HG02981 (cell line): ENCODE measurements at regions not wholly inside any gene's neighbourhood (a gene's known extent, or its start where the extent isn't known, plus 50 kb on each side); places are given as distances from the start of the nearest gene placed in this dataset.
"Not testable (repeated sequence)": the region's sequence is repeated elsewhere in the genome, so short reads cannot be mapped to it uniquely, and the experiment has no call there.

Experiments used
- ATAC-seq: cut with Tn5 transposase; IDR thresholded peaks from one replicate; pipeline ENCODE4 v1.9.1; 2021; ENCODE audit warnings: mild to moderate bottlenecking, moderate library complexity; ENCODE audit not compliant: unreplicated experiment

GRCh38 chr11:37841016-37841415 lies 1243.0 kb upstream of the RAG2 start:
- ATAC-seq, result no peak

- not testable (repeated sequence) for ATAC-seq
Observed at GRCh38 chr11:37840345-37840744, 1242.3 kb upstream of the RAG2 start.

DNA sequence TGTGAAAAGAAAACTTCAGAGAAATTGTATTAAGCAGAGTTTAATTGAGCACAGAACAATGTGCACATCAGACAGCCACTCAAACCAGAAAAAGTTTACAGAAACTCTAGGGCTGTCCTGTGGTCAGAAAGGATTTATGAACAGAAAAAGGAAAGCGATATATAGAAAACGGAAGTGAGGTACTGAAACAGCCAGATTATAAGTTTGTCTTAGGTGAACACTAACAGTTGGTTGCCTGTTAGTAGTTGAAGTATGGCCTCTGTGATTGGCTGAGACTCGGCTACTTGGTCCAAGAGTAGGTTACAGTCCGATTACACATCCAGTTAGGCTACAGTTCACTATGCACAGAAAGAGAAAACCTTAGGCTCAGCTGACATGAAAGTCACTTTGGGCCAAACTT lies 1232.5 kb upstream of the RAG2 start:
- no peak for ATAC-seq

DNA sequence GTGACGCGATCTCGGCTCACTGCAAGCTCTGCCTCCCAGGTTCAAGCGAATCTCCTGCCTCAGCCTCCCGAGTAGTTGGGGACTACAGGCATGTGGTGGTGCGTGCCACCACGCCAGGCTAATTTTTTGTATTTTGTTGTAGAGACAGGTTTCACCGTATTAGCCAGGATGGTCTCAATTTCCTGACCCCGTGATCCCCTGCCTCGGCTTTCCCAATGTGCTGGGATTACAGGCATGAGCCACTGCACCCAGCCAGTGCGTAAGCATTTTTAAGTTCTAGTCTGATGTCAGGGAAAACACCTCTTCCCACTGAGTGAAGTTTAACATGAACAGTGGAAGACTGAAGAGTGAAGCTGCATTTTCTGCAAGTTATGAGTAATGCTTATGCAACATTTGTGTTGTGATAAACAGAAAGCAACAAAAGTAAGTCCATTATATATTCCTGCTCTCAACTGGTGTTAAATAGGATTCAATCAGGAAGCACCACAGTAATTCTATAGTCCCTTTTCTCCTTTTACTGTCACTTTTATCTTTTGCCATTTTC lies 1219.8 kb upstream of the RAG2 start:
- no peak for ATAC-seq

DNA sequence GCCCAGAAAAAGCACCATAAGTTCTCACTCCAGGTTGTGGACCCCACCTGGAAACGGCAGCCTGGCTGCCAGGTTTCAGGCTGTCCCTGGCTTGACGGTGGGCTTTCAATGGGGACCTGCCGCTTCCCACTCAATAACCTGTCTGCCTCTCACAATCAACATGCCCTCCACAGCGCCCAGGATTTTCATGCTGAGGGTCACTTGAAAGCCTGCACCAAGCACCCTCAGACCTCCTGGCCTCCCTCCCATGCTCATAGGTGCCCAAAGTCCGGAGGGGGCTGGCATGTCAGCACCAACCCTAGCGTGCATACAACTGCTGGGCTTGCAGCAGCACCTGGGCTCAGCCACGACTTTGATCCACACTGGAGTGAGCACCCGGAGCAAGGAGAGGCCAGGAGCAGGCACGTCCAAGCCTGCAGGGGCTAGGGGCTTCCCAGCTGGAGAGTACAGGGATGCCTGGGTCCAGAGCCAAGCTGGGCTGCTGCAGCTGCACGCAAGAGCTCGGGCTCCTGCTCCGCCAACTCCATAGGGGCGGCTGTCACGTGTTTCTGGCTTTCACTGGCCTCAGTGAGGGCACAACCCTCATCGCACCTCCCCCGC lies 1214.3 kb upstream of the RAG2 start:
- ATAC-seq, result no peak

GRCh38 chr11:37811349-37811748 lies 1213.3 kb upstream of the RAG2 start:
- ATAC-seq, result no peak

DNA sequence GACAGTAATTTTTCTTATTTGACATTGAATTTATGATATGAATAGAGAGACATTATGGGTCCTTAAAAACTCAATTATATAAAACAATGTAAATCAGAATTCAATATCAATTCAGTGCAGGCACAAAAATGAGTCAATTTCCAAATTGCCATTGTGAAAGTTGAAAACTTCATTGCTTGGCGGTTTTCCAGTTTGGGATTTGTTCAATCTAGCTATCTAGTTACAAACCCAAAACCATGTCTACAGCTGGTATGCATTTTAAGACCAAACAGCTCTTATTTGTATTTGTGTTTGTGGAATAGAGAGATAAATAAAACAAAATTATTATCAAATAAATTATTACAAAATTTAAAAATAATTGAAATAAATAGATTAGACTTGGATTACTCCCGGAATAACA lies 1206.6 kb upstream of the RAG2 start:
- no peak for ATAC-seq

GRCh38 chr11:37788141-37788877 lies 1190.3 kb upstream of the RAG2 start:
- ATAC-seq, result no peak

DNA sequence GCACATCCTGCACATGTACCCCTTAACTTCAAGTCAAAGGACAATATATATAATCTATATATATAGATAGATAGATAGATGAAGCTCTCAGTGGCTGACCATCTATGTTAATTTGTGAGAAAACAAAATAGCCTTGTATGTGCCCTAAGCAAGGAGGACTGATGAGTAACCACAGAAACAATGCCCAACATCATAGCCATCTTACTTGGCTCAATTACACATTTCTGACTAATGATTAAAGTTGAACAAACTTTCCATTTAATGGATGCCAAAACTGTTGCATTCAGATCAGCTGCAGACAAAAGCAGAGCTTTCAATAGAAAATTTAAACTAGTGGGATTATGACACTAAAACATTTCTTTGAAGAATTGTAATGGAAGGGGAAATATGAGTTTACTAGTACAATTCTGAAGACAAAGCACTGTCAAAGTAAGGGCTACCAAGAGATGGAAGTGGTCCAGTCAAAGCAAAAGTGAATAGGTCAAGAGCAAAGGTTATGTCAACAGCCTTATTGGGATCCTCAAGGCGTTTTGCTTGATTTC lies 1188.2 kb upstream of the RAG2 start:
- ATAC-seq, result no peak

DNA sequence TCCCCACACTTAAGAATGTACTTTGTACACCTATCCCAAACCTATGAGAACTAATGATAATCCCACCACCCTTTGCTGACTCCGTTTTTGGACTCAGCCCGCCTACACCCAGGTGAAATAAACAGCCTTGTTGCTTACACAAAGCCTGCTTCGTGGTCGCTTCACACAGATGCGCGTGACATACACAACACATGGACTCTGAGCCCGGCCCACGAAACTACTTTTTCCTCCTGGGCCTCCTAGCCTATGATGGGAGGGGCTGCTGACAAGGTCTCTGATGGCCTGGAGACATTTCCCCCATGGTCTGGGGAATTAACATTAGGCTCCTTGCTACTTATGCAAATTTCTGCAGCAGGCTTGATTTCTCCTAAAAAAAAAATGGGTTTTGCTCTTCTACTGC lies 1176.4 kb upstream of the RAG2 start:
- ATAC-seq, result no peak

DNA sequence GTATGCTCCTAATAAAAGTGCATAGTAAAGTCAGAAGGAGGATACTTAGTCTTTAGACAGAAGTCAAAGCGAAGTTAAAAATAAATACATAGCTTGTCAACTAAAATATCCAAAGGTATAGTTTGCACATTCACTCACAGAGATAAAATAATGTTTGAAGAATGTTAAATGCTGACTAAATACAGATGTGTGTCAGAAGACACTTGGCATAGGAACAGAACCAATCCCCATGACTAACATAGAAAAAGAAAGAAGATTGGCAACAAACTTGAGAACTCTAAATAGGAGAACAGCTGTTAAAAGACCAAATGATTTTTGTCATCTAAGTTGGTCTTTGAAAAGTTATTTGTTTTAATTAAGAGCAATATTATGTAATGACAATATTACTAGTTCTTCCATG lies 1172.1 kb upstream of the RAG2 start:
- ATAC-seq, result no peak

DNA sequence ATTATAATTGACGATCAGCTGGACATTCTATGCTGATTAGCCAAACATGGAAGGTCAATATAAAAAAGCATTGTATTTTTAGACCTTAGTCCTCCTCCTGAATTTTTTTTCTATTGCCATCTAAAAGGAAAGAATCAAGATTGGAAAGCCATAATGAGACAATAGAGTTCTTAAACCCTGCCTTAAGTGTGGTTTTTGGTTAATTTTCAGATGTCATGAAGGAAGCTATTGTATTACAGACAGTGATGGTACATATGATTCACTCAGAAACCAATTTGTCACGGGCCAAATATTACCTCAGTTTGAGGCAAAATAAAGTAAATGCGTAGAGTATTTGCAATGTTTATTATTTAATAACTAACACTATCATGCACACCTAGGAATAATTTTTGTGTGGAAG lies 1164.0 kb upstream of the RAG2 start:
- no peak for ATAC-seq

DNA sequence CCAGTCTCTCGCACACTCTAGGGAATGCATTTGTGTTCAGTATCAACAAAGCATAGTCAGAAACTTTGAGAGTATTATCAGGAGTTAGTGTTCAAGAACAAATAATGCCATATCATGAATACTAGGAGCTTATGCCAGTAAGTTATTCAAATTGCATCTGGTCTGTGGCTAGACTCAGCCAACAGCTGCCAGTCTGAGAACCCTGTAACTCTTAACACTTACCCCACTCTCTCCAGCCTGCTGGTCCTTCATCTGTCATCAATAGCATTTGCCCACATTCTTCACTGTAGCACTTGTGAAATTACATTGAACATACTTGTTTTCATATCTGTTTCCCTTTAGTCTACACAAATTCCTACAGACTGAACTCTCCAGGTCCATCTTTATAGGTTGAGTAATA lies 1157.5 kb upstream of the RAG2 start:
- no peak for ATAC-seq

GRCh38 chr11:37748641-37749040 lies 1150.6 kb upstream of the RAG2 start:
- no peak for ATAC-seq

GRCh38 chr11:37747121-37747520 lies 1149.1 kb upstream of the RAG2 start:
- ATAC-seq, result no peak

- no peak for ATAC-seq
Observed at GRCh38 chr11:37727371-37727770, 1129.3 kb upstream of the RAG2 start.

DNA sequence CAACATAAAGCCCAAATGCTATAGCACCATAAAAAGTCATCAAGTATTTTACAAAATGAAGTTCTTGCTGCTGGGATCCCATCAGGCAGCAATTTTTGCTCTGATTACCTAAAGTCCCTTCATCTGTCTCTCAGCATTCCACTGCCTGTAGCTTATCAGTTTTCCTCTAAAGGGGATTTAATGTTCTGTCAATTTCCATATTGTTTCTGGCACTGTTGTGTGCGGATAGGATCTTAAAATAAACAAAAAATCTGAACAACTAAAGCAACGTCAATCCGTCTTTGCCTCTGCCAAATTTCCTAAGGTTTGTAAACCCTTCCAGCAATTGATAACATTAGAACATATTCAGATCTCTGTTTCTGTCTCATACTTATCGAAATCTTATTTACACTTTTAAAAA lies 1126.3 kb upstream of the RAG2 start:
- ATAC-seq, result no peak

GRCh38 chr11:37721485-37721884 lies 1123.4 kb upstream of the RAG2 start:
- no peak for ATAC-seq

DNA sequence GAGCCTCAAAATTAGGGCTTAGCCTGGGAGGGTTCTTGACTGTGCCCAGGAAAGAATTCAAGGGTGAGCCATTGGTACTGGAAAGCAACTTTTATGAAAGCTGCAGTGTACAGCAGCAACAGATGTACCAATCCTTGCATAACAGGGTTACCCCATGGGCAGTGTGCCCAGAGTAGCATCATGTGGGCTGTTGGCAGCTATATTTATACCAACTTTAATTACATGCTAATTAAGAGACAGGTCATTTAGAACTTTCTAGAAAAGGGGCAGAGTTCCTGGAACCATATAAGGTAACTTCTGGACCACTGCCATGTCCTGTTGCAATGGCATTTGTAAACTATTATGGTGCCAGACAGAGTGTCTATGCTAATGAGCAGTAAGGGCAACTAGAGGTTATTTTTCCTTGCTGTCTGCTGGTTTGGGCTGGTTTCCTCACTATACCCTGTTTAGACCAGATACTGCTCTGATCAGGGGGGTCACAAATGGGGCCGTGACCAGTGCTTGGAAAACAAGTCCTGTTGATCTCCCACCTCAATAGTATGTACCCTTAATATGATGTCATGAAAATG lies 1120.5 kb upstream of the RAG2 start:
- ATAC-seq, result no peak

DNA sequence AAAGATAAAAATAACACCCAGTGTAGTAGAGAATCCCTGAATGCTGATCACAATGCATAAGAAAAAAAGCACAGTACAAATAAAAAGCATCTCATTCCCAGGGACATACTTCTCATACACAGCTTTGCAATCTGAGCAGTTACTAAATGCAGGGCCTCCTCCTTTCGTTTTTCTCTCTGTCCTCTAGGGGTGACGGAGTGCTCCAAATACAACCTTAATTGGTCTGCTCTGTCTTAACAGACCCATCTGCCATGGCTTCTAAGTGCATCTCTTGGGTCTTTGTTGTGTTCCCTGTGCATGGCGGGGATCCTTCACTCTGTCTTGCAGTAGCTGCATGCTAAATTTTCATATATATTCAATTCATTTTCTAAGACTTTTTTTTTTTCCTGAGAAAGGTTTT lies 1114.2 kb upstream of the RAG2 start:
- no peak for ATAC-seq

DNA sequence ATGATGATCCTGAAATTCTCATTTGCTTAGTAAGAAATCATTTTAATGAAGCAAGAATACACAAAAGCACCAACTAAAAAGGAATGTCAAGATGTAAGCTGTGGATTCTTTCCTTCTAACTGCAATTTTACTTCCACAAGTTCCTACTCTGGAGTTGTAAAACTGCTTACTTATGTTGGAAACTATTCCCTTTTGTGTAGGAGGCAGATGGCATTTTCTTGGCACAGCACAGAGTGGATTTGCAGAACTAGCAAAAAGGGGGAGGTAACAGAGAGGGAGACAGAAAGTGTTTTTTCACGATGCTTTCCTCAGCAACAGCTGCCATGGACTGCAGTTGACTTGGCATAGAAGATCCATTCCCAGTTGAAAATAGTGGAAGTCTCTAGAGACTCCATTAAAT lies 1112.0 kb upstream of the RAG2 start:
- ATAC-seq, result no peak

- ATAC-seq, result no peak
Observed at GRCh38 chr11:37704791-37705190, 1106.8 kb upstream of the RAG2 start.
